ENCODE measurements at regions not wholly inside any gene's neighbourhood (a gene's known extent, or its start where the extent isn't known, plus 50 kb on each side); places are given as distances from the start of the nearest gene placed in this dataset.
"Not testable (repeated sequence)": the region's sequence is repeated elsewhere in the genome, so short reads cannot be mapped to it uniquely, and the experiment has no call there.

DNA sequence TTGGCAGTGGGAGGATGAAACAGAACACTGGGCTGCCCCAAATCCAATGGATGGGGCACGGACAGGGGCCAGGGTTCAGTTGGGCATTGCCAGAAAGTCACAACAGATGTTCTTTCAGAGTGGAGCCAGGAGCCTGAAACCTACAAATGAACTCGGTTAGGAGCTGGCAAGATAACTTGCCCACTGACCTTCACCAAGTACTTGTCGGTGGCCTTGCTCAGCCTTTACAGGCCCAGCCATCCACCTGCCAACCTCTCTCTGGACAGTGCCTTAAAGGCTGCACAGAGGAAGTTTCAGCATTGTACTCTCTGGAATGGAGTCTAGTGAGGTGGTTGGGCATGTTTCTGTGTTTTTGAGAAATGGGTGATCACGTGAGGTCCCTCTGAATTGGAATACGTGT lies 87.1 kb upstream of the USP9X start:
- no peak for DNase-seq

DNA sequence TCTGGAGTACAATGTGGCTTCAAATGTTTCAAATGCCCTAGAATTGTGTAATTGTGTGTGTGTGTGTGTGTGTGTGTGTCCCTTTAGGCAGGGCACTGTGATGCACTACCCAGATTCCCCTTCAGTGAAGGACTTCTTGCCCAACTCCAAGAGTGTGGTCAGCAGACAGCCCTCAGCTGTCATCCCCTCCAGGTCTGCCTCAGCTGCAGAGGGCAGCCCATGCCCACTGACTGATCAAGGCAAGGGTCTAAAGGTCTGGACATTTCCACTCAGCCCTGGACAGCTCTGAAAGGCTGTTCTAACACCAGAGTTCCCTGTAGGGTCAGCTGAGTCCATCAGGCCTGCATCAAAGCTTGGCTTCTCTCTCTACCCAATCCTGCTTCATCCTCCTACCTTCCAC lies 83.9 kb upstream of the USP9X start:
- no peak for DNase-seq

DNA sequence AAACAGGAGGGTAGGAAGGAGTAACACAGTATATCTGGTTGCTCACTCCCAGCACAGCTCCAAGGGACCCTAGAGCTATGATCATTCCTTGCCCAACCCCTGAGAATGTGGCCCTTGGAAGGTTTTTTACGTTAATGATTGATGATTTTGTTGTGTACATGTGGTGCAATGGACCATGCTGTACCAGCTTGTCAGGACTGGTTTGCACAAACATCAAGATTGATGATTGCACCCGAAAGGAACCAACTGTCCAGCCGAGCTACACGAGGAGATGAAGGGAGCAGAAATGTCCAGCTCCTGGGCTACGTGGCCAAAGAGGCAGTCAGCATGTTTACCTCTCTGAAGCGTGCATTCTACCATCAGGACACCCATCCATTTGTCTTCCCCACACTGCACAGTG lies 83.2 kb upstream of the USP9X start:
- DNase-seq: no peak

DNA sequence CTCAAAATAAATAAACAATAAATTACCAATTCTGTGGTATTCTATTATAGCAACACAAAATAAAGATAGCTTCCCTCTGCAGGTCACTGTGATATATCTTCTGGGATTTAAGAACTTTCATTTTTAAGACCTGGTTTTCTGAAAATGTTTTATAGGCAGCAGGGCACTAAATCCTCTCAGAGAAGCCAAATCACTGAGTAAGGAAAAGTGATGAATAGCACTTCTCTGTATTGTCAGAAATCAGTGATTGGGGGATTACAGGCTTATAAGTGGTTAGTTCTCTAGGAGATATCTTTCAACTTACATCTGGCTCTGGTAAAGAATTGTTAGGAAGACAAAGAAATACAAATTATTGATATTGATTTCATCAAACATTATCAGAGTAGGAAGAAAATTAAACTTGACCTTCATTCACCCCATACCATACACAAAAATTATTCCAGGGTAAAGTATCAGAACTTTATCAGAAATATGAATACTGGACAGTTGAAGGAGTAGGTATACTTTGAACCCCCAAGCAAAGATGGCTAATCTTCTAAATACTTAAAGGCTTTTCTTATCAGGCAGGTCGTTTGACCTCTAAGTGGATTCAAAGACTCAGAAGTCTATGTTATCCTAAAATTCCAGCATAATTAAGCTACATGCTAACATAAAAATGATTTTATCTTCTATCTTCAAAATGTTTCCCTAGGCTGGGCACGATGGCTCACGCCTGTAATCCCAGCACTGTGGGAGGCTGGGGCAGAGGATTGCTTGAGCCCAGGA lies 81.6 kb upstream of the USP9X start:
- DNase-seq: no peak

DNA sequence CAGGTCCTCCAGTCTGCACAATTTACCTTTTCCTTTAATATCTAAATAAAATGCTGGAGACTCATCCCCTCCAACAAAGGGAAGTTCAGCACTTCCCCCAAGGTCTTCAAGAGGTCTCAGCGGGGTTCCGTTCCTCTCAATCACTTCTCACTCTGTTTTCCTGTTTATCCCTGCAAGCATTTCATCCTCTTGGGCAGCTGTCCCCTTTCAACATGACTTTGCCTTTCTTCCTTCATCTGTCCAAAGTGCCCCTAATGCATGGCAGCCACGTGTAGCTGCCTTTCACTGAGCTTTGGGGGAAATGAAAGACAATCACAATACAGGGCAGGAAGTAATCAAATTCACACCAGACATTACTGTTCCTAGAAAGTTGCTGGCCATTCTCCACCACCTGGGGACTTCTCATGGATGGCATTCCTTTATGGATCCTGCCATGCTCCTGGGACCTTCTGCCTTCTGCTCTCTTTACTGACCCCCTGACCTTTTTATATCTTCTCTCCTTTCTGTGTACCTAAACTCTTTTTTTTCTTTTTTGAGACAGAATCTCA lies 79.7 kb upstream of the USP9X start:
- DNase-seq: peak in 4 of 58 donors; percentile 0 to 3 (median 0)

DNA sequence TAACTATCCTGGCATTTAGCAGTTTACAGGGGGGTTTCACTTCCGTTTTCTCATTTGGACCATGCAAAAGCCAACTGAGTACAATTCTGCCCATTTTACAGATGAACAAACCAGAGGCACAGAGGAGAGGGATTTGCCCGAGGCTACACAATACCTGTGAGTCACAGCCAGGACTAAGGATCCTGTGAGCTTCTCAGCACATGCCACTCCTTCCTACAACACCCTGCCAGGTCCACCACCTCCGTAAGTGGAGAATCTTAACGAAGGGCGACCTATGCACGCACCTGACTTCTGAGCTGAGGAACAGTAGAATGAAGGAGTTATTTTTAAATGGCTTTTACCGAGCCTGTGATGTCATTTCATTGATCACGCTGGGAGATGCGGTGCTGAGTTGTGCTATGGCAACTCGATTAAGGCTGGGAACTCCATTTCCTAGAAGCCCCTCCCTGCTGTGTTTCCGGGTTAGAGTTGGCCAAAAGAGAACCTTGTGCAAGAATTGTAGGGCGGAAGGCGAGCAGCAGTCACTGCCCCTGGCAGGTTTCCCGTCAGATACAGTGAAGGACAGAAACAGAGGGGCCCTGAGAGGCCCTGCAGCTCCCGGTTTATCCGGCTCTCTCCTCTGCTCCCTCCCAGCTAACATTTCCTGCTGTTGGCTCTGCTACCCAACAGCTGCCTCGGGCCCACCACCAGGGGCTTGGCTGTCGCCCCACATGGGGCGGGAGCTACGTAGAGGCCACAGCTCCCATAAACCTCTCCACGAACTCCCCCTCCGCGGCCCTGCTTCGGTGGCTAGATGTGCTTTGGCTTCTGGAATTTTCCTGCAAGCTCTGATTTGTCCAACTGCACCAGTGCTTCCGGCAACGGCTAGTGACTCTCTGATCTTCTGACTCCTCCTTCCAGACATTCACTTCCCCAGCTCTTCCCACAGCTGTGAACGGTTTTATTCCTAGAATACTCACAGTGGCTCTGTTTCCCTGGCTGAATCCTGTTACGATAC lies 75.1 kb upstream of the USP9X start:
- DNase-seq: peak in 55 of 58 donors; percentile 1 to 75 (median 29)

DNA sequence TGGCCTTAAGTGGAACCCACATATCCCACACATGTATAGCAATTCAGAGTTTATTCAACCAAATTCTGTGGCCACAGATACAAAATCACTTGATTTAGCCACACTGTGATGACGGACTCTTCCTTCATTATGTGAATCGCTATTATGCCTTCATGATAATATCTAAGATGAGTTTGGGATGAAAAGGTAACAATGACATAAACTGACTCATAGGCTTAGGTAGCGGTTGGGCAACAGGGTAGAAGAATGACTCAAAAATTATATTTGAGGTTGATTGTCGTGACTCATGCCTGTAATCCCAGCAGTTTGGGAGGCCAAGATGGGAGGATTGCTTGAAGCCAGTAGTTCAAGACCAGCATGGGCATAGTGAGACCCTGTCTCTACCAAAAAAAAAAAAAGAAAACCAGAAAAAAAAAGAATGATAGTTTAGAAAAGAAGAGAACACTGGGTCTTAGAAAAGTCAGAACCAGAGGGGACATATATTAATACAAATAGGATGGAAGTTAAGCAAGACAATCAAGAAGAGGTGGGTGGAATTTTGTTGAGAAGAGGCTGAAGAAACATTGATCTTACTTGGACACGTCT lies 70.4 kb upstream of the USP9X start:
- DNase-seq: no peak

DNA sequence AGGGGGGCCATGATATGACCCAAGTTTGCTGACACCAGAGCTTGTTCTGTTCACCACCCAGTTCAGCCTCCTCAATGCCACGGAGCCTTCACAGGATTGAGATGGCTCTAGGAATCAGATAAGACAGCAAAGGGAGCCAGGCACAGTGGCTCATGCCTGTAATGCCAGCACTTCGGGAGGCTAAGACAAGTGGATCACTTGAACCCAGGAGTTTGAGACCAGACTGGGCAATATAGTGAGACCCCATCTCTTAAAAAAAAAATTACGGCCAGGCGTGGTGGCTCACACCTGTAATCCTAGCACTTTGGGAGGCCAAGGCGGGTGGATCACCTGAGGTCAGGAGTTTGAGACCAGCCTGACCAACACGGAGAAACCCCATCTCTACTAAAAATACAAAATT lies 67.5 kb upstream of the USP9X start:
- not testable (repeated sequence) for DNase-seq

DNA sequence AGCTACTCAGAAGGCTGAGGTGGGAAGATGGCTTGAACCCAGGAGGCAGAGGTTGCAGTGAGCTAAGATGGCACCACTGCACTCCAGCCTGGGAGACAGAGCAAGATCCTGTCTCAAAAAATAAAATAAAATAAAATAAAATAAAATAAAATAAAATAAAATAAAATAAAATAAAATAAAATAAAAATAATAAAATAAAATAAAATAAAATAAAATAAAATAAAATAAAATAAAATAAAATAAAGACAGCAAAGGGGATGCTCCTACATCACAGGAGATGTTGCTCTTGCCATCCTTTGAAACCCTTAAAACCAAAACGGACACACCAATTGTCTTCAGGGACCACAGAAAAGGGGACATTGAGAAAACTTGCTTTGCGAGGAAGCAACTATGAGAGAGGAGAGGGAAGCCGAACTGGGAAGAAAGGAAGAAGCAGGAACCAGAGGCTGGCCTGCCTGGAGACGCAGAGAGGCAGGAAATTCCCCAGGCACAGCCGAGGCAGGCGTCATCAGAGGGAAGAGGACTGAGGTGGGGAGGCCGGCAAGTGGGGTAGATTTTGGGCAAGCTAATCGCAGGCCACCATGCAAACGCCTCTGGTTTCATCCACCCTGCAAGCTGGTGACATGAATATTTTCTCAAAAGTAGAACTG lies 66.7 kb upstream of the USP9X start:
- DNase-seq: not testable (repeated sequence)

DNA sequence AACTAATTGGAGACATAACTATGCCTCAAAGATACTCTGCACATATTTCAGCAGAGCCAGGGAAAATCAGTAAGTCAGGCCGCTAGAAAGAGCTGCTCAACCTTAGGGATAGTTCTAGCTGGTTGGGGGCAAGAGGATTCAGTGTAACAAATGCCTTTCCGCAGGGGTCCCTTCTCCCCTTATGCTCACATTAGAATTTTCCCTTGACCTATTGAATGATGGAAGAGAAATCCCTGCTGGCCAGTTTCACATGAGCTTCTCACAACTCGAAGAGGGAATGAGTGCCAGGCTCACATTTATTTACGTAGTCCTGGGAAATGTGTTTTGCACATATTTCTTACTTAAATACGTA lies 66.2 kb upstream of the USP9X start:
- no peak for DNase-seq

DNA sequence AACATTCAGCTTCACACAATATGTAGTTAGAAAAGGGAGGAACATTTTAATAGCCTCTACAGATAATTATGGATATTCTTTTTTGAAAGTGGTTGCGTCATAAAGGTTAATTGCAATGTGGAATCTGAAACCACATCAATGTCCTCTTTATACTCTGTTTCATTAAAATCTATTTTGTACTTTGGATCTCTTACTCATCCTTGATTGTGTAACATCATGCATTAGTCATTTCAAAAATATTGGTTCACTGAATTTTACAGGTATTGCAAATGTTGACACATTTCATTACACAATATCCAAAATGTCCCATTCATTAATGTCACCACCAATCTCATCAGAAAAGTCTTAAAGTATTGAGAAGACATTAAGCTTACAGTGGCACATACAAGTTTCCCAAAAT lies 62.7 kb upstream of the USP9X start:
- DNase-seq: no peak

DNA sequence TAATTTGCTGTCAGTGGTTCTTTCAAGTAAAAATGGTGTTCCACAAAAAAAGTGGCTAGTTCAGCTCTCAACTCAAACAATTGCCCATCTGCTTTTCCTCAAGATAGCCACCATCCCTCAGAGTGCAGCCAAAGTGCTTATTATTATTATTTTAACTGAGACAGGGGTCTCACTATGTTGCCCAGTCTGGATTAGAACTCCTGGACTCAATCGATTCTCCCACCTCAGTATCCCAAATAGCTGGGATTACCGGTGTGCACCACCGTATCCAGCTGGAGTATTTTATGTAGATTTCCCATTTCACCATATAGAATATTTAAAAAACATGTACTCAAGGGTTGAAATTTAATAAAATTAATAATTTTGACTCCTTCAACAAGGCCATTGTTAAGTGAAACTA lies 62.1 kb upstream of the USP9X start:
- no peak for DNase-seq

DNA sequence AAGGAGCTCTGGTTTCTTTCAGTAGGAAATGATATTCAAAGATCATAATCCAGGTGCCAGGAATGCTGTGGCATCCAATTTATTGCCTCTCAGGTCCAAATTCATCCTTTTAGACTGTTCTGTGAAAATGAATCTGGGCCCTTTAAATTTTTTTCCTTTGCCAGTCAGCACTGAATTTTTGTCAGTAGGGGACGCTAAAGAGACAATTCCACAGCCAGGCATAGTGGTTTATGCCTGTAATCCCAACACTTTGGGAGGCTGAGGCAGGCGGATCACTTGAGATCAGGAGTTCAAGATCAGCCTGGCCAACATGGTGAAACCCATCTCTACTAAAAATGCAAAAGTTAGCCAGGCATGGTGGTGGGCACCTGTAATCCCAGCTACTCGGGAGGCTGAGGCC lies 60.9 kb upstream of the USP9X start:
- DNase-seq: not testable (repeated sequence)

DNA sequence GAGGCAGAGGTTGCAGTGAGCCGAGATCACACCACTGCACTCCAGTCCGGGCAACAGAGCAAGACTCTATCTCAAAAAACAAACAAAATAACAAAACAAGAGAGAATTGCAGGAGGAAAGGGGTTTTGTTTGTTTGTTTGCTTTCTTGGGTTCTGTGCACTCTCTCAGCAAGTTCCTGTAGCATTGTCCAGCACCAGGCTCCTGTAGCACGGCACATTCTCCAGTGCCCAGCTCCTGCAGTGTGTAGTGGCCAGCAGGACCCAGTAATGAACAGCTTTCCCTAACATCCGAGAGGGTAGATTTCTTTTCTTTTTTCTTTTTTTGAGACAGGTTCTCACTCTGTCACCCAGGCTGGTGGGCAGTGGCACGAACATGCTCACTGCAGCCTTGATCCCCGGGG lies 60.5 kb upstream of the USP9X start:
- DNase-seq: no peak

DNA sequence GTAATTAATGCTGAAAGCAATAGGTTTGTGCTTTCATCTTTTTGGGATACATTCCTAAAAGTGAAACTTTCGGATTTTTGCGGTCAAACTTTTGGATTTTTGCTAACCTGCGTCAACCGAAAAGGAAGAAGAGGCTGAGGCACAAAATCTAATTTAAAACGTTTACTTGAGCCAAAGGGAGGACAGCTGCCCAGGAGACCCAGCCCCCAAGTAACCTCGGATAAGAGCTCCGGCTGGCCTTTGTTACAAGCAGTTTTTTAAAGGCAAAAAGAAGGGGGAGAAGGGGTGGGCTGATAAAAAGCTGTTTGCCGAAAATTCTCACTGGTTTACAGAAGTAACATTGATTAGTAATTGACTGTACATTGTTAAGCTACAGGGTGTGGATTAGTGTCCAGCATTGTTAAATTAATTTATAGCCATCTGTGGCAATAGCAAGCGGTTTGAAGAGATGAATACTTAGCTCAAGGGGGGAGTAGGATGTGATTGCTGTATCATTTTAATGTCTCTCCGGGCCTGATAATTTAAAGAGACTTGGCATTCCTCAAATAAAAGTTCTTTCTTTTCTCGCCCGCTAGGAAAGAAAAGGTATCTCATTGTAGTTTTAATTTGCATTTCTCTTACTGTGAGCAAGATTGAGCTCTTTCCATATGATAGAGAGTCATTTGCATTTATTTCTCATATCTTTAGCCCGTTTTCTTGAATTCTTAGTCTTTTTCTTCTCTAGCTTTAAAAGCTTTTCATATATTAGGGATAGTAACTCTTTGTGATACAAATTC lies 59.1 kb upstream of the USP9X start:
- no peak for DNase-seq

DNA sequence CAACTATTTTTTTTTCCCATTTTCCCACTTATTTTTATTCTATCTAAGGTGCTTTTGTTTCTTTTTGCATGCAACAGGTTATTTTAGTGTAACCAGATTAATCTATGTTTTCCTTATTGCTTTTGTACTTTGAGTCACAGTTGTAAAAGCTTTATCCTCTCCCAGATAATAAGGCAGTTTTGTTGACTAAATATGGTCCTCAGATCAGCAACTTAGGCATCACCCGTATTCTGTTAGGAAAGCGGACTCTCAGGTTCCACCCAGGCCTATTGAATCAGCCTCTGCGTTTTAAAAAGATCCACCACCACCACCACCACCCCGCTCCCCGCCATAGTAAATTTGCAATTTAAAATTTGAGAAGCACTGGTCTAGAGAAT lies 58.6 kb upstream of the USP9X start:
- DNase-seq: no peak

DNA sequence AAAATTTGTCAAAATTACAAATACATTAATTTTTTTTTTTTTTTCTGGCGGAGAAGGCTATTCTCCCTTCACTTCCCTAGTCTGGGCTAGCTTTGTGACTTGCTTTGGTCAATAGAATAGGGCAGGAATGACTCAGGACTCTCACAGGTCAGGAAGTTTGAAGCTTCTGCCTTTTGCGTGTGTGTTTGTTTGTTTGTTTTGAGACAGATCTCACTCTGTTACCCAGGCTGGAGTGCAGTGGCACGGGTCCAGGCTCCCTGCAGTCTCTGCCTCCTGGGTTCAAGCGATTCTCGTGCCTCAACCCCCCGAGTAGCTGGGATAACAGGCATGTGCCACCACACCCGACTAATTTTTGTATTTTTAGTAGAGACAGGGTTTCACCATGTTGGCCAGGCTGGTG lies 55.9 kb upstream of the USP9X start:
- no peak for DNase-seq

DNA sequence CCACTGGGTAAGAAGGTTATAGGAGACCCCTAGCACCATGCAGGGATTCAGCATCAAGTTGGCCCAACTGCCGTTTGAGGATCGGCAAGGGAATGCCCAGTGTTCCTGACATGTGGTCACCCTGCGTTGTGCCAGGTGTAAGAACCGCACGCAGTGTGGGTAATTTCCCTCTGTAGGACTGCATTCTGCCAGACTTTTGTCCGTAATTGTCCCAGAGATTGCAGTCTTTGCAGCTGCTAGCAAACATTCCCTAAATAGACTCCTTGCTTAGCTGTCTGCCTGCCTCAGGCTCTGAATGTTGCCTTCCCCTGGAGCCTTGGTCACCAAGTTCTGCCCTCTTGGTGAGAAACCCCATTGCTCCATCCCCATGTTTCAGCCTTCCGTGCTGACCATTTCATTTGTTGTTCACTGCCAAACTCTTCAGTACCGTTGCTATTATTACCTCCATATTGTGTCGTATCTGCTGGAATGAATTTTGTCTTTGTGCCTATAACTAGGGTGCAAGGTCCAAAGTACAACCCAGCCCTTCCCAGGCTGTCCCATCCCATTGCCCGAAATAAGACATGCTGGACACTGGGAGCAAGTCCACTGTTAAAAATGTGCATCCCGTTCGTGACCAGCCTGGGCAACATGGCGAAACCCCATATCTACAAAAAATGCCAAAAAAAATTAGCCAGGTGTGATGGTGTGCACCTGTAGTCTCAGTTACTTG lies 53.8 kb upstream of the USP9X start:
- no peak for DNase-seq

DNA sequence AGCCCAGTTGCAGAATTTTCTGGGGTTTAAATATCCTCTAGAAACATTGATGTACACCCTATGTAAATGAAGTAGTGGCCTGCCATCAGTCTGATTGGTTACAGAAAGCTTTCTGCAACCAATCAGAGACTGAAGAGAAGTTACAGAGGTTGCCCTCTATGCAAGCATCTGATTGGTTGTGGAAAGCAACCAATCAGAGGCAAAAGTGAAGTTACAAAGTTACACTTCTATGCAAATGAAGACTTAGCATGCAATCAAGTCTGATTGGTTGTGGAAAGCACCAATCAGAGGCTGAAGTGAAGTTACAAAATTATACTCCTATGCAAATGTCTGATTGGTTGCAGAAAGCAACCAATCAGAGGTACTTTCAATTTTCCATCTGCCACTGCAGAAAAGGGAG lies 51.9 kb upstream of the USP9X start:
- no peak for DNase-seq

DNA sequence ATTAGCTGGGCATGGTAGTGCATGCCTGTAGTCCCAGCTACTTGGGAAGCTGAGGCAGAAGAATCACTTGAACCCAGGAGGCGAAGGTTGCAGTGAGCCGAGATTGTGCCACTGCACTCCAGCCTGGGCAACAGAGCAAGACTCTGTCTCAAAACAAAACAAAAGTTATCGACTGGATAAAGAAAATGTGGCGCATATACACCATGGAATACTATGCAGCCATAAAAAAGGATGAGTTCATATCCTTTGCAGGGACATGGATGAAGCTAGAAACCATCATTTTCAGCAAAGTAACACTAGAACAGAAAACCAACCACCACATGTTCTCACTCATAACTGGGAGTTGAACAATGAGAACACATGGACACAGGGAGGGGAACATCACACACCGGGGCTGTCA lies 50.3 kb upstream of the USP9X start:
- not testable (repeated sequence) for DNase-seq

Data from anterior cingulate cortex (tissue), 58 donors.